GM23248 (cell line): ENCODE measurements at regions not wholly inside any gene's neighbourhood (a gene's known extent, or its start where the extent isn't known, plus 50 kb on each side); places are given as distances from the start of the nearest gene placed in this dataset.
"Not testable (repeated sequence)": the region's sequence is repeated elsewhere in the genome, so short reads cannot be mapped to it uniquely, and the experiment has no call there.

Experiments used
- DNase-seq: peaks from one replicate; pipeline ENCODE4 v3.0.0-alpha.2; 2015
- H2AFZ ChIP-seq: fragments of 200-600 bp; sonication (generic); 2 replicates; pipeline ENCODE4 v1.6.1; 2016; ENCODE audit warnings: antibody characterized with exemption
- H3F3A ChIP-seq: fragments of 200-600 bp; sonication (generic); 2 replicates; pipeline ENCODE4 v1.6.1; 2016; ENCODE audit warnings: mild to moderate bottlenecking, antibody characterized with exemption, mixed run types; ENCODE audit not compliant: insufficient read depth
- H3K27ac ChIP-seq: fragments of 200-600 bp; sonication (generic); 2 replicates; pipeline ENCODE4 v1.5.1; 2016; ENCODE audit warnings: mild to moderate bottlenecking
- H3K27me3 ChIP-seq: fragments of 200-600 bp; sonication (generic); replicated peaks from 2 replicates; pipeline ENCODE4 v1.6.1; 2016; ENCODE audit warnings: mild to moderate bottlenecking; ENCODE audit not compliant: insufficient read depth
- H3K36me3 ChIP-seq: fragments of 200-600 bp; sonication (generic); 2 replicates; pipeline ENCODE4 v1.6.1; 2016; ENCODE audit warnings: low read depth, mild to moderate bottlenecking
- H3K4me1 ChIP-seq: fragments of 200-600 bp; sonication (generic); 2 replicates; pipeline ENCODE4 v1.6.1; 2016; ENCODE audit warnings: mild to moderate bottlenecking; ENCODE audit not compliant: insufficient read depth
- H3K4me2 ChIP-seq: fragments of 200-600 bp; sonication (generic); one replicate; pipeline ENCODE4 v1.6.1; 2016; ENCODE audit warnings: mild to moderate bottlenecking; ENCODE audit not compliant: unreplicated experiment
- H3K4me3 ChIP-seq: fragments of 200-600 bp; sonication (generic); 2 replicates; pipeline ENCODE4 v1.5.1; 2016; ENCODE audit warnings: mild to moderate bottlenecking
- H3K79me2 ChIP-seq: fragments of 200-600 bp; sonication (generic); 2 replicates; pipeline ENCODE4 v1.6.1; 2016; ENCODE audit warnings: mild to moderate bottlenecking; ENCODE audit not compliant: insufficient read depth
- H3K9ac ChIP-seq: fragments of 200-600 bp; sonication (generic); 2 replicates; pipeline ENCODE4 v1.6.1; 2016; ENCODE audit warnings: mild to moderate bottlenecking
- H3K9me2 ChIP-seq: fragments of 200-600 bp; sonication (generic); 2 replicates; pipeline ENCODE4 v1.6.1; 2016; ENCODE audit warnings: mixed run types, mild to moderate bottlenecking, moderate library complexity; ENCODE audit not compliant: insufficient read depth
- H3K9me3 ChIP-seq: fragments of 200-600 bp; sonication (generic); one replicate; pipeline ENCODE4 v1.6.1; 2017; ENCODE audit warnings: low read depth
- H4K20me1 ChIP-seq: fragments of 200-600 bp; sonication (generic); 2 replicates; pipeline ENCODE4 v1.6.0; 2016; ENCODE audit not compliant: insufficient read depth
- EZH2 ChIP-seq: fragments of 200-600 bp; sonication (generic); IDR thresholded peaks from 2 replicates; pipeline ENCODE4 v1.6.1; 2018; ENCODE audit warnings: antibody characterized with exemption, mild to moderate bottlenecking; ENCODE audit not compliant: insufficient read depth, poor library complexity, severe bottlenecking
- EZH2phosphoT487 ChIP-seq: fragments of 200-600 bp; sonication (generic); IDR thresholded peaks from 2 replicates; pipeline ENCODE4 v1.6.1; 2018; ENCODE audit warnings: antibody characterized with exemption, moderate library complexity, mild to moderate bottlenecking, low read depth; ENCODE audit not compliant: insufficient read depth
- WGBS, 2 experiments: methylation state at CpG; one replicate each; pipeline ENCODE4 v1.1.6; 2015 to 2017; ENCODE audit warnings: low lambda C conversion rate in 2 of 2, low coverage in 1 of 2; ENCODE audit errors: missing lambda C conversion rate in 2 of 2; 5-methylcytosine and 5-hydroxymethylcytosine counted together
- in situ Hi-C: fragments of 300-500 bp; cut with MboI; formaldehyde crosslinking; loops from 2 replicates; pipeline ENCODE4 v1.15.0; 2020

GRCh38 chr9:65411901-65412300 is 126.9 kb upstream of the FOXD4L5 start:
- no peaks in the 10 kb centered on the region for H4K20me1 ChIP-seq
- no peaks in the 10 kb centered on the region for H3K79me2 ChIP-seq
- no peaks in the 10 kb centered on the region for H3K27me3 ChIP-seq
- WGBS, 2 experiments, result 51 to 53% methylated on average over 8 of the region's 8 CpGs
- no peaks in the 10 kb centered on the region for H3F3A ChIP-seq
- in situ Hi-C loops, result no loop called here
- H3K9me3 ChIP-seq, result no peaks in the 10 kb centered on the region
- H3K36me3 ChIP-seq, result no peaks in the 10 kb centered on the region
- H3K4me2 ChIP-seq, result no peak overlapping the region
- TF ChIP-seq EZH2, result no peak
- no peaks in the 10 kb centered on the region for H3K4me1 ChIP-seq
- no peak overlapping the region for H3K9ac ChIP-seq
- no peak overlapping the region for H2AFZ ChIP-seq
- no peaks in the 10 kb centered on the region for H3K9me2 ChIP-seq
- H3K27ac ChIP-seq, result no peak overlapping the region
- no peak for DNase-seq
- H3K4me3 ChIP-seq, result no peak overlapping the region

- TF ChIP-seq EZH2 (no peak), EZH2phosphoT487 (no peak)
- H3F3A ChIP-seq, result no peaks in the 10 kb centered on the region
- H3K36me3 ChIP-seq, result no peaks in the 10 kb centered on the region
- in situ Hi-C loops, result no loop called here
- H3K9me2 ChIP-seq, result no peaks in the 10 kb centered on the region
- H3K27me3 ChIP-seq, result no peaks in the 10 kb centered on the region
- H3K9me3 ChIP-seq, result no peaks in the 10 kb centered on the region
- H3K4me2 ChIP-seq, result no peak overlapping the region
- no peaks in the 10 kb centered on the region for H3K4me1 ChIP-seq
- H3K4me3 ChIP-seq, result no peak overlapping the region
- H3K79me2 ChIP-seq, result no peaks in the 10 kb centered on the region
- no peak for DNase-seq
- H3K27ac ChIP-seq, result no peak overlapping the region
- WGBS, 2 experiments, result 48 to 55% methylated on average over 9 of the region's 9 CpGs
- no peaks in the 10 kb centered on the region for H4K20me1 ChIP-seq
- no peak overlapping the region for H2AFZ ChIP-seq
- H3K9ac ChIP-seq, result no peak overlapping the region
Observed at GRCh38 chr9:65411336-65411735, 126.3 kb upstream of the FOXD4L5 start.

GRCh38 chr9:65410926-65411325 is 125.9 kb upstream of the FOXD4L5 start:
- Histone ChIP-seq H3F3A (no peaks in the 10 kb centered on the region), H3K9me2 (no peaks in the 10 kb centered on the region), H2AFZ (no peak overlapping the region), H3K27ac (no peak overlapping the region), H4K20me1 (no peaks in the 10 kb centered on the region), H3K4me2 (no peak overlapping the region), H3K9ac (no peak overlapping the region), H3K4me1 (no peaks in the 10 kb centered on the region), H3K79me2 (no peaks in the 10 kb centered on the region), H3K4me3 (no peak overlapping the region), H3K9me3 (no peaks in the 10 kb centered on the region), H3K36me3 (no peaks in the 10 kb centered on the region), H3K27me3 (no peaks in the 10 kb centered on the region)
- DNase-seq, result no peak
- in situ Hi-C loops, result no loop called here
- WGBS, 2 experiments, result 19 to 40% methylated on average over 11 to 13 of the region's 14 CpGs
- no peak for TF ChIP-seq EZH2phosphoT487
- no peak for TF ChIP-seq EZH2

- no peaks in the 10 kb centered on the region for H3K9me2 ChIP-seq
- H2AFZ ChIP-seq, result no peak overlapping the region
- H3K9ac ChIP-seq, result no peak overlapping the region
- no peak overlapping the region for H3K4me2 ChIP-seq
- H3K27me3 ChIP-seq, result no peaks in the 10 kb centered on the region
- TF ChIP-seq EZH2 (no peak), EZH2phosphoT487 (no peak)
- no peak for DNase-seq
- H3K4me1 ChIP-seq, result no peaks in the 10 kb centered on the region
- 48 to 51% methylated on average over 13 to 14 of the region's 14 CpGs for WGBS, 2 experiments
- no peaks in the 10 kb centered on the region for H3K9me3 ChIP-seq
- H4K20me1 ChIP-seq, result no peaks in the 10 kb centered on the region
- no peaks in the 10 kb centered on the region for H3K79me2 ChIP-seq
- in situ Hi-C loops, result no loop called here
- H3K4me3 ChIP-seq, result no peak overlapping the region
- no peaks in the 10 kb centered on the region for H3F3A ChIP-seq
- no peak overlapping the region for H3K27ac ChIP-seq
- no peaks in the 10 kb centered on the region for H3K36me3 ChIP-seq
Observed at GRCh38 chr9:65409471-65409980, 124.5 kb upstream of the FOXD4L5 start.

GRCh38 chr9:65408806-65409205 is 123.8 kb upstream of the FOXD4L5 start:
- H4K20me1 ChIP-seq, DNase-seq, H3K27me3 ChIP-seq, H3K4me2 ChIP-seq, H3K4me3 ChIP-seq, H3K9me2 ChIP-seq, H3K9me3 ChIP-seq, H2AFZ ChIP-seq, H3K79me2 ChIP-seq, H3F3A ChIP-seq, H3K36me3 ChIP-seq, H3K4me1 ChIP-seq, H3K9ac ChIP-seq, in situ Hi-C loops, H3K27ac ChIP-seq: not testable (repeated sequence)
- WGBS, 2 experiments, result 39 to 55% methylated on average over 12 to 13 of the region's 14 CpGs

- H3K27ac ChIP-seq, H3K4me1 ChIP-seq, H3K4me2 ChIP-seq, H2AFZ ChIP-seq, H3K9ac ChIP-seq, in situ Hi-C loops, H3F3A ChIP-seq, H3K79me2 ChIP-seq, H3K27me3 ChIP-seq, H3K36me3 ChIP-seq, H3K9me2 ChIP-seq, DNase-seq, H3K9me3 ChIP-seq, H4K20me1 ChIP-seq, H3K4me3 ChIP-seq: not testable (repeated sequence)
- 54 to 79% methylated on average over 4 to 10 of the region's 10 CpGs for WGBS, 2 experiments
Observed at GRCh38 chr9:65406625-65407024, 121.6 kb upstream of the FOXD4L5 start.

GRCh38 chr9:65405766-65406165 is 120.8 kb upstream of the FOXD4L5 start:
- in situ Hi-C loops, H3K4me2 ChIP-seq, H3K4me1 ChIP-seq, H3K79me2 ChIP-seq, H3K4me3 ChIP-seq, H3K27me3 ChIP-seq, H3K27ac ChIP-seq, H3K9me3 ChIP-seq, H3K9me2 ChIP-seq, H4K20me1 ChIP-seq, DNase-seq, H2AFZ ChIP-seq, H3K36me3 ChIP-seq, H3K9ac ChIP-seq, H3F3A ChIP-seq: not testable (repeated sequence)
- 38 to 47% methylated on average over 11 of the region's 11 CpGs for WGBS, 2 experiments
